HG02798 (cell line): ENCODE measurements at regions not wholly inside any gene's neighbourhood (a gene's known extent, or its start where the extent isn't known, plus 50 kb on each side); places are given as distances from the start of the nearest gene placed in this dataset.

Experiments used
- ATAC-seq: cut with Tn5 transposase; IDR thresholded peaks from one replicate; pipeline ENCODE4 v1.9.1; 2021; ENCODE audit warnings: mild to moderate bottlenecking; ENCODE audit not compliant: unreplicated experiment, poor library complexity

DNA sequence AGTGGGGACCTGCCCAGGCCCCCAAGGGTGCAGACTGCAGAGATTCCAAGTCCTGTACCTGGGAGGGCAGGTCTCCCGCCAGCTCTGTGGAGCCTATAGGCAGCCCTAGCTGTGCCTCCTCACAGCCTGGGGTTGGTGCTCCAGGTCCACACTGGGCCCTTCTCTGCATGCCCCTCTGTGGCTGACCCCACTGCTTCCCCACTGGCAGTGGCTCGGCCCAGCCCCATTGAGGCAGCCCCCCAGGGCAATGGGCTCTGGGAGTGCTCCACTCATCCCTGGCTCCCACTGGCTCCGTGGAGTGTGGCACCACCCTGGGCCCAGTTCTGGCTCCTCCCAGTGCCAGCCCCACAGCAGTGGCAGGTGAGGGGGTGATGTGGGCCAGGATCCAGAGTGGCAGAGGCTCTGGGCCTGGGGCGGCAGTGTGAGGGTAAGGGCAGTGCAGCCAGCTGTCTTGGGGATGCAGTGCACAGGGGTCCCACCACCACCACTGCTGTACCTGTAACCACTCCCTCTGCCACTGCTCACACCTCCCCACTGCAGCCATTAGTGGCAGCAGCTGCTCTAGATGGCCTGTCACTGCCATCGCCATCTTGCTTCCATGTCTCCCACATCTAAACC is 312.2 kb downstream of the GPM6A start:
- no peak for ATAC-seq

DNA sequence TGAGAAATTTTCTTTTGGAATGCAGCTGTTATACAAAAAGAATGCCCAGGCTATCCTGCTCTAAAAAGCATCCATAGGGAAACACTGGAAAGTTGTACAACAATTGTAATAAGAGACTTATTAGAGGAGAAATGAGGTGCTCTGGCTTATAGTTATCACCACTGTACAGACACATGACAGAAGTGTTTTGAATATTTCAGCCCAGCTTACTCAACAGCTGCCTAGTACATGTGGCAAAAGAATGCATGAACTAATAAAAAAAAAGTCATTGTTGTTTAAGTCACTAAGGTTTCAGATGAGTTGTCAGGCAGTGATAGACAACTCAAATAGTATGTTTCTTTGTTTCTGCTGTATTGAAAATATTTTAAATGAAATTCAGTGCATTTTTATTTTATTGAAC is 307.7 kb downstream of the GPM6A start:
- ATAC-seq: no peak

DNA sequence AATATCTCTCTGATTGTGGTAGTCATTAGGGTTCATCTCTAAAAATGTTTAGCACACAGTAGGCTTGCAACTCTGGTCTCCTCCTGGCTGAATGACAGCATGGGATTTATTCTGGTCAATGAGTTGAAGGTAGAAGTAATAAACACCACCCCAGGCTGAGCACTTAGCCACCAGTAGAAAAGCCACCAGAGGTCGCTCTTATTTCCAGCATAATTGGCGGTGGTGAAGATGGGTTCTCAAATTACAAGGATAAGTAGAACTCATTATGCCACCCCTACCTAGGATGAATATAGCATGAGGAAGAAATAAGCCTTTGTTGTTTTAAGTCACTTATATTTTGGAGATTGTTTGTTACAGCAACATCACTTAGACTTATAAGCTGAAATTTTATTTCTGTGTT is 302.7 kb downstream of the GPM6A start:
- no peak for ATAC-seq

DNA sequence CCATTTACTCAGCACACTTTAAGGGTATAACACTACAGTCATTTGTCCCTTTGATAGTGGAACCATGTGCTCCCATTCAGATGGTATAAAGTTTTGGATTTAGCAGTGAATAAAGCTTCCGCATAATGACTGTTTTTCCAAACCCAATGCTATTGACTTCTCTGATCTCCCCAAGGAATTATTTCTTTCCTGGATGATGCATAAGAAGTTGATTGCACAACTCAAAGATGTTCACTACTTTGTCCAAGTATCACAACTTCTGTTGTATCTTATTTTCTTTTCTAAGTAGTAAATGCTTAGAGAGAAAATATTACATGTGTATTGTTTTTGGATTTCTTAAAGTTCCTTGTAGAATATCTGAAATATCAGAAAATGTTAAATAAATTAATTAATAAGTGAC is 300.2 kb downstream of the GPM6A start:
- no peak for ATAC-seq

DNA sequence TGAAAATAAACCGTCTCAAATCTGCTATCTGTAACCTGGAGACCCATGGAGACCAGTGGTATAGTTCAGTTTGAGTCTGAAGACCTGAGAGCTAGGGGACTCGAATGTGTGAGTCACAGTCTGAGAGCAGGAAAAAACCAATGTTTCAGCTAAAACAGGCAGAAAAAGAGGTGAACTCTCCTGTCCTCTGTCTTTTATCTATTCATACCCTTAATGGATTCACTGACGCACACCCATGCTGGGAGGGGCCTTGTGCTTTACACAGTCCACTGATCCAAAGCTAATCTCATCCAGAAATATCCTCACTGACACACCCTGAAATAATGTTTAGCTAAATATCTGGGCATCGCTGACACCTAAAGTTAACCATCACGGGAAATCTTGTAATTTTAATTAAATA is 297.9 kb downstream of the GPM6A start:
- no peak for ATAC-seq

DNA sequence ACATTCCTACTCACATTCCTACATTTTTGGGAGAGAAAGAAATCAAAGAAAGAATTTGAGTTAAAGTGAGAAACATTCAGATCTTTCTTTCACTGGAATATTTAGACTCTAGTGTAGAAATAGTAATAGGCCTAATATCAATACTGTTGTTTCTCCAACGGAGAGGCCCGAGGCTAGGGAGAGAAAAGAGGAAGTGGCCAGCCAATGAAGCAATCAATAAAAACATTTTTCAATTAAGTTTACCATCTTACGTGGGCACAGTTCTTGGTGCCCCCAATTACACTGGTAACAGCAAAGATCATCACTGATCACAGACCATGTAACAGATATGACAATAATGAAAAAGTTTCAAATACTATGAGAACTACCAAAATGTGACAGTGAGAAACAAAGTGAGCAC is 281.4 kb downstream of the GPM6A start:
- no peak for ATAC-seq

DNA sequence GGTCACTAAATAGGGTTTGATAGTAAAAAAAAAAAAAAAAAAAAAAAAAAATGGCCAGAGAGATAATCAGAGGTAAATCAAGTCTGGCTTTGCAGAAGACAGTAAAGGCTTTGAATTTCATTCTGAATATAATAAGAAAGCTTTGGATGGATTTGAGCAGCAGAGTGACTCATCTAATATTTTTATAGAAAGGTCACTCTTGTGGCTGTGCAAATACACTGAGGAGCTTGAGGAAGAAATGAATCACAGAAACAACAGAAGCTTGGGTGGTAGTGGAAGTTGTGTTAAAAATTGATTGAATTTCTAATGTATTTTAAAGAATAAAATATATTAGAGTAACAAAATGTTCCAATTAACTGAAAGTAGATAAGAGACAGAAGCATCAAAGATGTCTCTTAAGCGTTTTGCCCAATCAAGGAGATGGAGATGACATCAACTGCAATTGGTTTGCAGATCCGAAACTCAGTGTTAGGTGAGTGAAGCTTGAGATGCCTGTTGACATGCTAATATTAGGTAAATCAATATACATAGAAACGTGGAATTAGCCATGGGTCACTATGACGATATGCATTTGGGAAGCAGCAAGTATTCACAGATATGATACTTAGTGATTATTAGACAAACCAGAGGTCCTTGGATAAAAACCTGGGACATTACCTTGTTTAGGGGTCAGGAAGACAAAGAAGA is 280.5 kb downstream of the GPM6A start:
- no peak for ATAC-seq

DNA sequence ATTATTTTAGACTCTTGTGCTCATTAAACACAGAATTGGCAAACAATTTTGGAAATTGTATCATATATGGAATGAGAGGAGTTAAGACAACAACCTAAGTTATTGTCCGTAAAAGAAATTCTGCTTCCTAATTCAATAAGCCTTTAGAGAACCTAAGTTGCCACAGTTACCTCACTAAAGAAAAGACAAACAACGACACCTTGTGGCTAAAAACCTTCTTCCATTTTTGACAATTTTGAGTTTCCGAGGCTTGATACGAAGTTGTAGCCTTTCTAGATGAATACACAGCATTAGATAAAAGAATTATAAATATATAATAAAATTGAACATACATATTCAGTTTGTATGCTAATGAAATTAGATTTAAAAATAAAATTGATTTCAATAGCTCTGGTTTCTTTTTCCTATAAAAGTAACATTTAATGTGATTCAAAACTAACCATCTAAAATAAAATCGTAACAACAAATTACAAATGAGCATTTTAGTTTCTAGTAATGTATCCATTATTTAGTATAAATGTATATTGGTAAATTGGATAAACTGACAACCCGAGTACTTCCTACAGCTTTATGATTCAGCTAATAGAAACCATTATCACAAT is 275.1 kb downstream of the GPM6A start:
- no peak for ATAC-seq

DNA sequence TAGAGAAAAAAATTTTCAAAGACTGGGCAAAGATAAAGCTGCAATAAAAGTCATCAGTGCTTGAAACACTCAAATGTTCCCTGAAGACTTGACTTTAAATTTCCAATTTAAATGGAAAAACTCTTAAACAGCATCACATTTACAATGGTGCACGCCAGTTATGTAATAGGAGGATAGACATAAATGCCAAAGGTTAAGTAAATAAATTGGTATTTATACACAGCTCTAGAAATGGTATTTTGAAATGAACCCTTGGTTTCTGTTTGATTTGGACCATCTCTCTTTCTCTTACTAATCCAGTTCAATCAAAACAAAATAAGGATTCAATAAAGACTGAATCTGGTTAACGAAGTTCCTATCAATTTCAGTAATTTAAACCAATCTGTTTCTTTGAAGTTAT is 272.6 kb downstream of the GPM6A start:
- ATAC-seq: no peak

DNA sequence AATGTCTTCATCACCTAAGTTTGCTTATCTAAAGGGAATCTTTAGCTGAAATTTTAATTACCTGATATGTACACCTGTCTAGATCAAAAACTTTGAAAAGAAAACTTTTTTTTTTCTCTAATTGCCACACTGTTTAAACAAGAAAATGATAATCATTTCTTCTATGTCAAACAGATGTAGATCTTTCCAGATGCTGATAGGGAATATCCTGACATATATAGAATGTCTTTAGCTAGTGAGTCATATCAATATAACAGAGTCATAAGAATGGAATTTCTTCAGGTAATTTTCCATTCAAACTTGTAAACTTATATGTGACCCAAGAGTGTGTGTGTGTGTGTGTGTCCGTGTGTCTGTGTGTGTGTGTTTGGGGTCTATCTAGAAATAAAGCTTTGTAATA is 271.9 kb downstream of the GPM6A start:
- ATAC-seq: no peak

DNA sequence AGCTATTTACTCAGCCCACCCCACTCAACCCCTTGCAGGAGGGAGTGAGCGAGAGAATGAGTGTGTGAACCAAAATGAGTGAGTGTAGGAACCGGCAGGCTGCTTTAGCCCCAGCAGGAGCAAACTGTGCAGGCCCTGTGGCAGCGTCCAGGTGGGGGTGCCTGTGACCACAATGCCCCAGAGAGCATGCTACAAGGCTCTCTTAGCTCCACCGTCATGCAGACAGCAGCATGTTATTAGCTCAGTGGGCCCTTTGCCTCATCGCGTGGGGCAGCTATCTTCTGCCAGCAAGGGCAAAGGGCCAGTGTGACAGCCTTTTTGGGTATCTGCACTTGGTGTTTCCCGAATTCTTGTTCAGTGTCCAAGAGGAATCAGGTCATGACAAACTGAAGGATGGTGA is 271.3 kb downstream of the GPM6A start:
- ATAC-seq: no peak

DNA sequence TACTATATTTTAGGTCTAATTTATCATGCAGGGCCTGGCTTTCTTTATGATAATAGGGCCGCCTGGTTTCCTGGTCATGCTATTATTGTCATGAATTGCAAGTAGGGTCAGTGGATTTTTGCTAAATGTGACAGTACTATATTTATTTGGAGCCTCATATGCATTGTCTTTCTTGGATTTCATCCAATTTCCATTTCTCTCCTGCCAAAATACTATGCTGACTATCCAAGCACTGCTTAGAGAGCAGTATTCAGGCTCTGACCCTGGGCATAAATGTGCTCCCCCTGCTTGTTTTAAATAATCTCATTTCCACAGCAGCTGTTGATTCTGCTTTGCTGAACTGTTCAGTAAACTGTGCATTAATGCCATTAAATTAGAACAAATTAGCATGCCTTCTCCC is 269.3 kb downstream of the GPM6A start:
- ATAC-seq: no peak

DNA sequence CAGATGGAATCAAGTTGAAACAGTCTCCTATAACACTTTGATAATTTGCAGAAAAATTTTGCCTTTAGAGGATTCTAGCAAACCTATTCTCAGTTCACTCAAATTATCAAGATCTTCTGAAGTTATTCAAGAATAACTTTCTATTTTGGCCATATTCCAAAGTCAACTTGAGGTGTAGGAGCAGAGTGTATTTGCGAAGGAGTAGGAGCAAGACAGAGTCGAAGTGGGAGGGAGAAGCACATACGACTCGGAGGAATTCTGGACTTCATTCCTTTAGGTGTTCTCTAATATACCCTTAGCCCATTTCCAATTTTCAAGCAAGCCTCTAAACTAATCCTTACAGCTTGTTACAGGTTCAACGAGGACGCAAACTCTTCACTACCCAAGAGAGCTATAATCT is 252.9 kb downstream of the GPM6A start:
- no peak for ATAC-seq

DNA sequence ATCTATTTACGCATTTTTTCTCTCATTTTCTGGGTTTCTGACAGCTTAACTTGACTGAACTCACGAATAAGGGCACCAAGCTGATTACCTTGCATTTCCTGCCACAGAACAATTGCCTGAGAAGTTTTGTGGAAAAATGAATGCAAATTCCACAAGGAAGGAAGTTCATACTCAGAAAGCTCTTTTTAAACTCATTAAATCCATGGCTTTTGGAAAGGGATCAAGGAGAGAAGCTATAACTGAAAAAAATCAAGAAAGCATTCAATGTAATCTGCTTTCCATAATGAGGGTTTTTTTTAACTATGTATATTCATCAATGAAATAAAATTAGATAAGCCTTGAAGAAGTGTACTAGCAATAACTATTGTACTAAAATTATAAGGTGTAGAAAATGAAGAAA is 252.5 kb downstream of the GPM6A start:
- no peak for ATAC-seq

DNA sequence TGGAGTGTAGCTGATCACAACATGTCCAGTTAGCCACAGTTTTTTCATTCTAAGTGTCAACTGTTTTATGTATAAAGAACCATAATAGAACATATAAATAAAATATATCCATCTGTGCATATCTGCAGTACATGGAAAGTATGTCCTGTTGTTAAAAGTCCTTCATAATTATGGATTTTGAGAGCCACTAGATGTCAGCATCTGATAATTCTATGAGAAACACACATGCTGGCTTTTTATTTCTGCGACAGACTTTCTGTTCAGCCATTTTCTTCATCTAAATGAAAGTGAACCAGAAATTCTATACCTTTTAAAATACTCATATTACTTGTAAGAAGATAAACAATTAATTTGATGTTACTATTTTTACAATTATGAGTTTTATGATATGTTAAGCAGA is 251.5 kb downstream of the GPM6A start:
- ATAC-seq: no peak

DNA sequence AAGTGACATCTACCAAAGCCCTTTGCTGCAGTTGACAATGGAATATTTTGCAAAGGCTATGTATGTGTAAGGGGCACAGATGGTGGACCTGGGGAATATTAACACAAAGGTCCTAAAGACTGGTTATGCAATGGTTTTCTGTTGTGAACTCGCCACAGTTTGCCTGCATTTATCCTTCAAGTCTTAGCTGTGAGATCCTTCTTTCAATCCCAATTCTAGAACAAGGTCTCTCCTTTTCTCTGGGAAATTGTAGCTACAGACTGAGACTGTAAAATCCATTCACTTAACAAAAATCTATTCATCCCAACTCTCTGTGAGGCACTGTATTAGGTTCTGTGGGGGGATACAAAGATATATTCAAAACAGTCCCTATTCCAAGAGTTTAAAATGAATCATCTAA is 250.4 kb downstream of the GPM6A start:
- no peak for ATAC-seq

DNA sequence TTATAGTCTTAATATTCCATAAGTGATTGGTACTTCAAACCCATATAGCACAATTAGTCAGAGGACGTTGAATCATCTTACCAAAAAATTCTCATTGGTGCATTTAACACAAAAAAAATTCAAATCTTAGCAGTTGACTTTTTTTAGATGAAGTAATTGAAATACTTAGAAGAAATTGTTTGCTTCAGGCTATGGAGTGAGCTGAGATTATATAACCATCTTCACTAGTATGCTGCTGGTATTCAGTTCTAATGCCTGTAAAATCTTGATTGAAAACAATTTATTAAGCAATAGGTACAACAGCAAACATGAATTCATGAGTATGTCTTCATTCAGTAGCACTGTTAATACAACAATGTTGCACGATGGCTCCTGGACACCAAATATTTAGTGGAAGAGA is 250.0 kb downstream of the GPM6A start:
- ATAC-seq: no peak

DNA sequence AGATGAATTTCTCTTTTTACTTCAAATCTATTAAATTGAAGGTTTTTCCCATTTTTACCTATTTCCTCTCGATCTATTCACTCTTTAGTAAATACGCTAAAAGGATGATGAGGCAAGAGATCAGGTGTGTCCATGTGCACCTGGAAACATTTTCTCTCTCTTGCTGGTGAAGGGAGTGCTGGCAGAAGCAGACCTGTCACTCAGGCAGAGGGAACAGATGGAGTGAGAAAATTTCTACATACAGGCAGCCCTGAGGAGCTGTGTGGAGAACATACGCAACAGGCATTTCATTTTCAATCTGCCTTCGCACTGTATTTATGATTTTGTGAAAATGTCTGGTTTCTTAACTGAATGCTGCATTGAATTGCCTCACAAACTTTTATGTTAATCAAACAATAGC is 249.5 kb downstream of the GPM6A start:
- no peak for ATAC-seq
